Activated CD4-positive, alpha-beta T cell treated with anti-CD3 and anti-CD28 coated beads, Interleukin-2, amount 10 ng/mL, durations not matched to agents 7 days and 5 days (primary cell): ENCODE measurements at regions not wholly inside any gene's neighbourhood (a gene's known extent, or its start where the extent isn't known, plus 50 kb on each side); places are given as distances from the start of the nearest gene placed in this dataset.

Experiments
- CTCF ChIA-PET: fragments of 350-600 bp; sonication (Branson Sonifier 250); formaldehyde crosslinking; loops from one replicate; lab custom pipeline; 2021; ENCODE audit warnings: antibody characterized with exemption; lab: Charles Lee
- POLR2A ChIA-PET: fragments of 350-600 bp; sonication (Branson Sonifier 250); formaldehyde crosslinking; loops from one replicate; lab custom pipeline; 2021; ENCODE audit warnings: antibody characterized with exemption; lab: Charles Lee
- DNase-seq: peaks from one replicate; pipeline ENCODE4 v3.0.0-alpha.2; 2020
- H3K27ac Mint-ChIP-seq: one replicate; pipeline ENCODE4 v1.8.0; 2021; ENCODE audit warnings: mild to moderate bottlenecking, moderate library complexity, mixed read lengths
- H3K27me3 Mint-ChIP-seq: one replicate; pipeline ENCODE4 v1.8.0; 2021; ENCODE audit warnings: mixed read lengths
- H3K36me3 Mint-ChIP-seq: one replicate; pipeline ENCODE4 v1.8.0; 2021; ENCODE audit warnings: low read depth, mixed read lengths
- H3K4me1 Mint-ChIP-seq: one replicate; pipeline ENCODE4 v1.8.0; 2021; ENCODE audit warnings: mixed read lengths
- H3K4me3 Mint-ChIP-seq: one replicate; pipeline ENCODE4 v1.8.0; 2021; ENCODE audit warnings: mild to moderate bottlenecking, moderate library complexity, mixed read lengths
- H3K9me3 Mint-ChIP-seq: one replicate; pipeline ENCODE4 v1.8.0; 2021; ENCODE audit warnings: mixed read lengths

GRCh38 chr7:114755856-114756255, 166.0 kb upstream of the MDFIC start:
- CTCF ChIA-PET: interaction anchor here (1.2 kb wide), 1 partner anchor 32 kb away, joined by 3 read pairs; no protein-coding TSS in a partner anchor
- peaks cover 2% of the 10 kb centered on the region for H3K27me3 Mint-ChIP-seq
- peaks cover 4% of the 10 kb centered on the region for H3K4me1 Mint-ChIP-seq
- H3K36me3 Mint-ChIP-seq: no peaks in the 10 kb centered on the region
- no peak for DNase-seq
- no peaks in the 10 kb centered on the region for H3K9me3 Mint-ChIP-seq
- POLR2A ChIA-PET: no interaction called here
- no peak overlapping the region for H3K4me3 Mint-ChIP-seq
- no peak overlapping the region for H3K27ac Mint-ChIP-seq

GRCh38 chr7:114758661-114759227, 163.2 kb upstream of the MDFIC start:
- peaks cover 2% of the 10 kb centered on the region for H3K27me3 Mint-ChIP-seq
- H3K4me1 Mint-ChIP-seq: no peaks in the 10 kb centered on the region
- H3K4me3 Mint-ChIP-seq: no peak overlapping the region
- DNase-seq: no peak
- POLR2A ChIA-PET: no interaction called here
- CTCF ChIA-PET: interaction anchor here (1.7 kb wide), 1 partner anchor 9 kb away, joined by 6 read pairs; no protein-coding TSS in a partner anchor
- no peak overlapping the region for H3K27ac Mint-ChIP-seq
- H3K36me3 Mint-ChIP-seq: no peaks in the 10 kb centered on the region
- no peaks in the 10 kb centered on the region for H3K9me3 Mint-ChIP-seq

- Mint-ChIP-seq H3K27ac (no peak overlapping the region), H3K9me3 (no peaks in the 10 kb centered on the region), H3K27me3 (peaks cover 2% of the 10 kb centered on the region), H3K4me3 (no peak overlapping the region), H3K4me1 (no peaks in the 10 kb centered on the region), H3K36me3 (no peaks in the 10 kb centered on the region)
- ChIA-PET CTCF (no interaction called here), POLR2A (no interaction called here)
- no peak for DNase-seq
Observed at GRCh38 chr7:114759347-114760062, 162.4 kb upstream of the MDFIC start.

- H3K36me3 Mint-ChIP-seq: no peaks in the 10 kb centered on the region
- DNase-seq: no peak
- H3K27ac Mint-ChIP-seq: no peak overlapping the region
- ChIA-PET CTCF (interaction anchor here (0.6 to 1.0 kb wide), 4 partner anchors 10 to 737 kb away, joined by 3 to 7 read pairs (median 3); no protein-coding TSS in a partner anchor), POLR2A (no interaction called here)
- no peaks in the 10 kb centered on the region for H3K9me3 Mint-ChIP-seq
- peaks cover 2% of the 10 kb centered on the region for H3K27me3 Mint-ChIP-seq
- H3K4me3 Mint-ChIP-seq: no peak overlapping the region
- H3K4me1 Mint-ChIP-seq: no peaks in the 10 kb centered on the region
Observed at GRCh38 chr7:114760477-114760876, 161.4 kb upstream of the MDFIC start.

- Mint-ChIP-seq H3K27me3 (peaks cover 2% of the 10 kb centered on the region), H3K36me3 (no peaks in the 10 kb centered on the region), H3K9me3 (no peaks in the 10 kb centered on the region), H3K27ac (no peak overlapping the region), H3K4me1 (no peaks in the 10 kb centered on the region), H3K4me3 (no peak overlapping the region)
- DNase-seq: no peak
- POLR2A ChIA-PET: no interaction called here
- CTCF ChIA-PET: no interaction called here
Observed at GRCh38 chr7:114761973-114762372, 159.9 kb upstream of the MDFIC start.

GRCh38 chr7:114765331-114766040, 156.4 kb upstream of the MDFIC start:
- no peaks in the 10 kb centered on the region for H3K36me3 Mint-ChIP-seq
- ChIA-PET POLR2A (no interaction called here), CTCF (no interaction called here)
- no peak overlapping the region for H3K27ac Mint-ChIP-seq
- H3K4me3 Mint-ChIP-seq: no peak overlapping the region
- no peak for DNase-seq
- H3K9me3 Mint-ChIP-seq: no peaks in the 10 kb centered on the region
- no peaks in the 10 kb centered on the region for H3K4me1 Mint-ChIP-seq
- H3K27me3 Mint-ChIP-seq: peaks cover 2% of the 10 kb centered on the region

- CTCF ChIA-PET: no interaction called here
Observed at GRCh38 chr7:114766041-114766356, 155.9 kb upstream of the MDFIC start.

GRCh38 chr7:114777288-114777687, 144.6 kb upstream of the MDFIC start:
- CTCF ChIA-PET: no interaction called here
- H3K4me1 Mint-ChIP-seq: no peaks in the 10 kb centered on the region
- H3K27me3 Mint-ChIP-seq: peaks cover 3% of the 10 kb centered on the region

More at GRCh38 chr7:114766041-114766356, 155.9 kb upstream of the MDFIC start:
- Mint-ChIP-seq H3K4me1 (no peaks in the 10 kb centered on the region), H3K9me3 (no peaks in the 10 kb centered on the region), H3K4me3 (no peak overlapping the region), H3K27me3 (peaks cover 2% of the 10 kb centered on the region), H3K36me3 (no peaks in the 10 kb centered on the region), H3K27ac (no peak overlapping the region)
- DNase-seq: no peak
- POLR2A ChIA-PET: no interaction called here

GRCh38 chr7:114783508-114783907, 138.4 kb upstream of the MDFIC start:
- Mint-ChIP-seq H3K4me3 (peak overlapping the region; percentile 4), H3K9me3 (peaks cover 1% of the 10 kb centered on the region), H3K36me3 (no peaks in the 10 kb centered on the region), H3K4me1 (peaks cover 4% of the 10 kb centered on the region), H3K27ac (no peak overlapping the region), H3K27me3 (no peaks in the 10 kb centered on the region)
- DNase-seq: no peak
- ChIA-PET POLR2A (no interaction called here), CTCF (no interaction called here)

More at GRCh38 chr7:114777288-114777687, 144.6 kb upstream of the MDFIC start:
- Mint-ChIP-seq H3K36me3 (no peaks in the 10 kb centered on the region), H3K27ac (no peak overlapping the region), H3K9me3 (no peaks in the 10 kb centered on the region), H3K4me3 (no peak overlapping the region)
- no peak for DNase-seq
- POLR2A ChIA-PET: no interaction called here

GRCh38 chr7:114784177-114784576, 137.7 kb upstream of the MDFIC start:
- peaks cover 3% of the 10 kb centered on the region for H3K9me3 Mint-ChIP-seq
- ChIA-PET CTCF (no interaction called here), POLR2A (no interaction called here)
- no peaks in the 10 kb centered on the region for H3K27me3 Mint-ChIP-seq
- H3K4me1 Mint-ChIP-seq: peaks cover 6% of the 10 kb centered on the region
- DNase-seq: no peak
- H3K36me3 Mint-ChIP-seq: no peaks in the 10 kb centered on the region
- no peak overlapping the region for H3K27ac Mint-ChIP-seq
- no peak overlapping the region for H3K4me3 Mint-ChIP-seq

GRCh38 chr7:114784746-114785145, 137.1 kb upstream of the MDFIC start:
- Mint-ChIP-seq H3K4me3 (no peak overlapping the region), H3K4me1 (peaks cover 8% of the 10 kb centered on the region), H3K27me3 (no peaks in the 10 kb centered on the region), H3K9me3 (peaks cover 3% of the 10 kb centered on the region), H3K27ac (no peak overlapping the region), H3K36me3 (no peaks in the 10 kb centered on the region)
- POLR2A ChIA-PET: no interaction called here
- DNase-seq: no peak
- CTCF ChIA-PET: interaction anchor here (0.5 to 0.7 kb wide), 2 partner anchors 24 to 400 kb away, joined by 3 to 5 read pairs; no protein-coding TSS in a partner anchor

GRCh38 chr7:114785496-114785895, 136.4 kb upstream of the MDFIC start:
- Mint-ChIP-seq H3K27me3 (no peaks in the 10 kb centered on the region), H3K4me3 (no peak overlapping the region), H3K4me1 (peaks cover 8% of the 10 kb centered on the region), H3K36me3 (no peaks in the 10 kb centered on the region), H3K9me3 (peaks cover 3% of the 10 kb centered on the region), H3K27ac (no peak overlapping the region)
- ChIA-PET POLR2A (no interaction called here), CTCF (interaction anchor here (0.5 to 0.7 kb wide), 2 partner anchors 23 to 399 kb away, joined by 3 to 5 read pairs; no protein-coding TSS in a partner anchor)
- no peak for DNase-seq

GRCh38 chr7:114786455-114786854, 135.4 kb upstream of the MDFIC start:
- ChIA-PET POLR2A (no interaction called here), CTCF (no interaction called here)
- Mint-ChIP-seq H3K4me1 (peaks cover 8% of the 10 kb centered on the region), H3K27ac (peak overlapping the region; percentile 17), H3K36me3 (no peaks in the 10 kb centered on the region), H3K9me3 (peaks cover 3% of the 10 kb centered on the region), H3K4me3 (no peak overlapping the region), H3K27me3 (no peaks in the 10 kb centered on the region)
- DNase-seq: no peak
